Glomerular visceral epithelial cell (primary cell): ENCODE measurements at regions not wholly inside any gene's neighbourhood (a gene's known extent, or its start where the extent isn't known, plus 50 kb on each side); places are given as distances from the start of the nearest gene placed in this dataset.
"Not testable (repeated sequence)": the region's sequence is repeated elsewhere in the genome, so short reads cannot be mapped to it uniquely, and the experiment has no call there.

Experiments used
- DNase-seq: peaks from one replicate; pipeline ENCODE4 v3.0.0-alpha.2; 2016; ENCODE audit errors: extremely low spot score

GRCh38 chr2:91422102-91422501 lies 2730.6 kb downstream of the RPIA start:
- DNase-seq: not testable (repeated sequence)

GRCh38 chr2:91427148-91427547 lies 2735.7 kb downstream of the RPIA start:
- DNase-seq: not testable (repeated sequence)

- DNase-seq: not testable (repeated sequence)
Measured at GRCh38 chr2:91441932-91442245, 2750.4 kb downstream of the RPIA start.

GRCh38 chr2:91442246-91442905 lies 2750.9 kb downstream of the RPIA start:
- DNase-seq: no peak

- DNase-seq: not testable (repeated sequence)
Measured at GRCh38 chr2:91442906-91443729, 2751.6 kb downstream of the RPIA start.

GRCh38 chr2:91443730-91444115 lies 2752.2 kb downstream of the RPIA start:
- DNase-seq: not testable (repeated sequence)

GRCh38 chr2:91445705-91446104 lies 2754.2 kb downstream of the RPIA start:
- DNase-seq: not testable (repeated sequence)

- DNase-seq: not testable (repeated sequence)
Measured at GRCh38 chr2:91446489-91446888, 2755.0 kb downstream of the RPIA start.

GRCh38 chr2:91446915-91447314 lies 2755.4 kb downstream of the RPIA start:
- DNase-seq: not testable (repeated sequence)

GRCh38 chr2:91447508-91447907 lies 2756.0 kb downstream of the RPIA start:
- DNase-seq: not testable (repeated sequence)

GRCh38 chr2:91462292-91462691 lies 2770.8 kb downstream of the RPIA start:
- DNase-seq: not testable (repeated sequence)

GRCh38 chr2:91463007-91463406 lies 2771.5 kb downstream of the RPIA start:
- not testable (repeated sequence) for DNase-seq

- DNase-seq: not testable (repeated sequence)
Measured at GRCh38 chr2:91466780-91467363, 2775.4 kb downstream of the RPIA start.

GRCh38 chr2:91476244-91476935 lies 2784.9 kb downstream of the RPIA start:
- DNase-seq: not testable (repeated sequence)

- DNase-seq: peak; percentile 0
Measured at GRCh38 chr2:91476936-91477246, 2785.4 kb downstream of the RPIA start.

- peak; percentile 0 for DNase-seq
Measured at GRCh38 chr2:91477291-91477690, 2785.8 kb downstream of the RPIA start.

- DNase-seq: peak; percentile 6
Measured at GRCh38 chr2:91477731-91478672, 2786.5 kb downstream of the RPIA start.

- DNase-seq: peak; percentile 1
Measured at GRCh38 chr2:91478851-91479718, 2787.6 kb downstream of the RPIA start.

GRCh38 chr2:91485226-91485625 lies 2793.8 kb downstream of the RPIA start:
- DNase-seq: not testable (repeated sequence)
